ENCODE measurements at regions not wholly inside any gene's neighbourhood (a gene's known extent, or its start where the extent isn't known, plus 50 kb on each side); places are given as distances from the start of the nearest gene placed in this dataset.

DNA sequence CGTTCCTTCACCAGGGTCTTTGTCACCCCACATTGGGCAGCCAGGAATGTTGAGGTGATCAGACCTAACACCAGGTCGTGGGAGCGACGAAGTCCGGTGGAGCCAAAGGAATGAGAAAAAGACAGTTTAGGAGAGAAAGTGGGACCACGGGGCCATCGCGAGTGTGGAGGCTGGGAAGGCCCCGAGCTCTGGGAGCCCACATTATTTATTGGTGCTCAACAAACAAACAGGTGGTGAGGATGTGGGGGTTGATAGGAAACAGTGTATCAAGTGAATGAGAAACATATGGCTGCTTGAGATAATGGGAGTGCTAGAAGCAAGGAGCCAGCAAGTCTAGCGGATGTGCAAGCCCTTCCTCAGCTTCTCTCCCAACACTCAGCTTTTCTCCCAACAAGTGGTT, 287.1 kb upstream of the SGK1 start:
- no peak overlapping the region for H3K9ac ChIP-seq (ENCODE audit: low read length in 5 of 5)
- no peaks in the 10 kb centered on the region for H3K27me3 ChIP-seq (ENCODE audit: control insufficient read depth in 5 of 5, insufficient read depth in 4 of 5, low read length in 5 of 5)
- no peak overlapping the region for H3K27ac ChIP-seq (ENCODE audit: low read depth, low read length)
- H3K4me3 ChIP-seq (ENCODE audit: low read depth in 1 of 5, low read length in 5 of 5), result no peak overlapping the region
- peaks cover 0 to 14% (median 9%) of the 10 kb centered on the region in 5 donors for H3K9me3 ChIP-seq (ENCODE audit: control insufficient read depth in 5 of 5, low read length in 5 of 5)
- no peaks in the 10 kb centered on the region for H3K36me3 ChIP-seq (ENCODE audit: control insufficient read depth in 5 of 5, insufficient read depth in 5 of 5, low read length in 5 of 5)
- H3K4me1 ChIP-seq (ENCODE audit: control insufficient read depth in 5 of 5, insufficient read depth in 5 of 5, low read length in 5 of 5), result no peaks in the 10 kb centered on the region

GRCh38 chr6:134604014-134604676, 286.2 kb upstream of the SGK1 start:
- no peak overlapping the region for H3K27ac ChIP-seq (ENCODE audit: low read depth, low read length)
- no peaks in the 10 kb centered on the region for H3K4me1 ChIP-seq (ENCODE audit: control insufficient read depth in 5 of 5, insufficient read depth in 5 of 5, low read length in 5 of 5)
- H3K9me3 ChIP-seq (ENCODE audit: control insufficient read depth in 5 of 5, low read length in 5 of 5), result peaks cover 0 to 14% (median 9%) of the 10 kb centered on the region in 5 donors
- no peak overlapping the region for H3K4me3 ChIP-seq (ENCODE audit: low read depth in 1 of 5, low read length in 5 of 5)
- H3K27me3 ChIP-seq (ENCODE audit: control insufficient read depth in 5 of 5, insufficient read depth in 4 of 5, low read length in 5 of 5), result no peaks in the 10 kb centered on the region
- no peaks in the 10 kb centered on the region for H3K36me3 ChIP-seq (ENCODE audit: control insufficient read depth in 5 of 5, insufficient read depth in 5 of 5, low read length in 5 of 5)
- no peak overlapping the region for H3K9ac ChIP-seq (ENCODE audit: low read length in 5 of 5)

DNA sequence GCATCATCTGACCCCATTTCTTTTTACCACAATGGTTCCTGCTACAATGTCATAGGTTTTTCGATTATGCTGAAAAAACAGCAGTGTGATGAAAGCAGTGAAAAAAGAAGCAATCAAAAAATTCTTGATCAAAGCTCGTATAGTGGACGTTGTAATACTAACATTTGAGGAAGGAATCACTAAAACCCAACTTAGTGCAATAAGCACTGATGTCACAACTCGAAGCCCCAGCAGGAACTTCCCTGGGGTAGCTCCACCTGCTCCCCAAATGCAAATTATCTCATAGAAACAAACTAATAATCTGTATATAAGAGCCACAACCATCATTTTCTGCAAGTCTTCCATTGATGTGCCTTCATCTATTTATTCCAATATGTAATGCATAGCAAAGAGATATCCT, 285.6 kb upstream of the SGK1 start:
- H3K36me3 ChIP-seq (ENCODE audit: control insufficient read depth in 5 of 5, insufficient read depth in 5 of 5, low read length in 5 of 5), result no peaks in the 10 kb centered on the region
- H3K4me1 ChIP-seq (ENCODE audit: control insufficient read depth in 5 of 5, insufficient read depth in 5 of 5, low read length in 5 of 5), result no peaks in the 10 kb centered on the region
- H3K27me3 ChIP-seq (ENCODE audit: control insufficient read depth in 5 of 5, insufficient read depth in 4 of 5, low read length in 5 of 5), result no peaks in the 10 kb centered on the region
- no peak overlapping the region for H3K4me3 ChIP-seq (ENCODE audit: low read depth in 1 of 5, low read length in 5 of 5)
- no peak overlapping the region for H3K27ac ChIP-seq (ENCODE audit: low read depth, low read length)
- no peak overlapping the region for H3K9ac ChIP-seq (ENCODE audit: low read length in 5 of 5)
- H3K9me3 ChIP-seq (ENCODE audit: control insufficient read depth in 5 of 5, low read length in 5 of 5), result peaks cover 0 to 14% (median 9%) of the 10 kb centered on the region in 5 donors

GRCh38 chr6:134602123-134602522, 284.2 kb upstream of the SGK1 start:
- peaks cover 0 to 14% (median 9%) of the 10 kb centered on the region in 5 donors for H3K9me3 ChIP-seq (ENCODE audit: control insufficient read depth in 5 of 5, low read length in 5 of 5)
- H3K4me3 ChIP-seq (ENCODE audit: low read depth in 1 of 5, low read length in 5 of 5), result no peak overlapping the region
- no peaks in the 10 kb centered on the region for H3K4me1 ChIP-seq (ENCODE audit: control insufficient read depth in 5 of 5, insufficient read depth in 5 of 5, low read length in 5 of 5)
- H3K9ac ChIP-seq (ENCODE audit: low read length in 5 of 5), result no peak overlapping the region
- no peak overlapping the region for H3K27ac ChIP-seq (ENCODE audit: low read depth, low read length)
- H3K27me3 ChIP-seq (ENCODE audit: control insufficient read depth in 5 of 5, insufficient read depth in 4 of 5, low read length in 5 of 5), result no peaks in the 10 kb centered on the region
- H3K36me3 ChIP-seq (ENCODE audit: control insufficient read depth in 5 of 5, insufficient read depth in 5 of 5, low read length in 5 of 5), result no peaks in the 10 kb centered on the region

DNA sequence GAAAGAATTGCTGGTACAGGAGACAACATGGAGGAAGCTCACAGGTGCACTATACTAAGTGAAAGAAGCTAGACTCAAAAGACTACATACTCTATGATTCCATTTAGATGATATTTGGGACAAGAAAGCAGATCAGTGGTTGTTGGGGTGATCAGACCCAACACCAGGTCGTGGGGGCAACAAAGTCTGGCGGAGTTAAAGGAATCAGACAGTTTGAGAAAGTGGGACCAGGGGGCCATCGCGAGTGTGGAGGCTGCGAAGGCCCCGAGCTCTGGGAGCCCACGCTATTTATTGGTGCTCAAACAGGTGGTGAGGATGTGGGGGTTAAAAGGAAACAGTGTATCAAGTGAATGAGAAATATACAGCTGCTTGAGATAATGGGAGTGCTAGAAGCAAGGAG, 282.8 kb upstream of the SGK1 start:
- H3K27me3 ChIP-seq (ENCODE audit: control insufficient read depth in 5 of 5, insufficient read depth in 4 of 5, low read length in 5 of 5), result no peaks in the 10 kb centered on the region
- H3K9ac ChIP-seq (ENCODE audit: low read length in 5 of 5), result no peak overlapping the region
- no peaks in the 10 kb centered on the region for H3K36me3 ChIP-seq (ENCODE audit: control insufficient read depth in 5 of 5, insufficient read depth in 5 of 5, low read length in 5 of 5)
- H3K4me3 ChIP-seq (ENCODE audit: low read depth in 1 of 5, low read length in 5 of 5), result no peak overlapping the region
- no peak overlapping the region for H3K27ac ChIP-seq (ENCODE audit: low read depth, low read length)
- H3K9me3 ChIP-seq (ENCODE audit: control insufficient read depth in 5 of 5, low read length in 5 of 5), result peaks cover 0 to 14% (median 9%) of the 10 kb centered on the region in 5 donors
- no peaks in the 10 kb centered on the region for H3K4me1 ChIP-seq (ENCODE audit: control insufficient read depth in 5 of 5, insufficient read depth in 5 of 5, low read length in 5 of 5)

- H3K9me3 ChIP-seq (ENCODE audit: control insufficient read depth in 5 of 5, low read length in 5 of 5), result peaks cover 0 to 14% (median 9%) of the 10 kb centered on the region in 5 donors
- no peaks in the 10 kb centered on the region for H3K4me1 ChIP-seq (ENCODE audit: control insufficient read depth in 5 of 5, insufficient read depth in 5 of 5, low read length in 5 of 5)
- H3K27me3 ChIP-seq (ENCODE audit: control insufficient read depth in 5 of 5, insufficient read depth in 4 of 5, low read length in 5 of 5), result no peaks in the 10 kb centered on the region
- H3K36me3 ChIP-seq (ENCODE audit: control insufficient read depth in 5 of 5, insufficient read depth in 5 of 5, low read length in 5 of 5), result no peaks in the 10 kb centered on the region
- H3K9ac ChIP-seq (ENCODE audit: low read length in 5 of 5), result no peak overlapping the region
- H3K27ac ChIP-seq (ENCODE audit: low read depth, low read length), result no peak overlapping the region
- no peak overlapping the region for H3K4me3 ChIP-seq (ENCODE audit: low read depth in 1 of 5, low read length in 5 of 5)
These were observed 281.2 kb upstream of the SGK1 start for GRCh38 chr6:134599079-134599478.

DNA sequence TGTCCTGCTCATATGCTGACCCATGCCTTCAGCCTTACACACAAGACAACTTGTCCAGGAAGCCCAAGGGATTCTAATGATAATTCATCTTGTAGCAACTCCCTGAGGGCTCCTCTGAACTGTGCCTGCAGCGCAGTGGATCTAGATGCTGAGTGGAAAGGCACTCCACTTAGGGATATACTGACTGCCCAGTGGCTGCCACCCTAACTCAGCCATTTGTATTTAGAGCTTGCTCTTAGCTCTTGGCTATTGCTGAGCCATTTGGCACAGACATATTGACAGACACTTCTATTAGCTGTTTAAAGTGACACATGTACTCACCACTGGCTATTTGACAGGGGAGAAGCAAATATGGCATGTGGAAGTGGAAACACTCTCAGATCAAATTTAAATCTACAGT, 278.3 kb upstream of the SGK1 start:
- Histone ChIP-seq H3K4me1 (ENCODE audit: control insufficient read depth in 5 of 5, insufficient read depth in 5 of 5, low read length in 5 of 5) (no peaks in the 10 kb centered on the region), H3K36me3 (ENCODE audit: control insufficient read depth in 5 of 5, insufficient read depth in 5 of 5, low read length in 5 of 5) (no peaks in the 10 kb centered on the region), H3K4me3 (ENCODE audit: low read depth in 1 of 5, low read length in 5 of 5) (no peak overlapping the region), H3K27ac (ENCODE audit: low read depth, low read length) (no peak overlapping the region), H3K27me3 (ENCODE audit: control insufficient read depth in 5 of 5, insufficient read depth in 4 of 5, low read length in 5 of 5) (no peaks in the 10 kb centered on the region), H3K9me3 (ENCODE audit: control insufficient read depth in 5 of 5, low read length in 5 of 5) (peaks cover 0 to 9% (median 8%) of the 10 kb centered on the region in 5 donors), H3K9ac (ENCODE audit: low read length in 5 of 5) (no peak overlapping the region)

GRCh38 chr6:134594881-134595280, 277.0 kb upstream of the SGK1 start:
- Histone ChIP-seq H3K27ac (ENCODE audit: low read depth, low read length) (no peak overlapping the region), H3K4me1 (ENCODE audit: control insufficient read depth in 5 of 5, insufficient read depth in 5 of 5, low read length in 5 of 5) (no peaks in the 10 kb centered on the region), H3K9ac (ENCODE audit: low read length in 5 of 5) (no peak overlapping the region), H3K36me3 (ENCODE audit: control insufficient read depth in 5 of 5, insufficient read depth in 5 of 5, low read length in 5 of 5) (no peaks in the 10 kb centered on the region), H3K9me3 (ENCODE audit: control insufficient read depth in 5 of 5, low read length in 5 of 5) (no peaks in the 10 kb centered on the region), H3K27me3 (ENCODE audit: control insufficient read depth in 5 of 5, insufficient read depth in 4 of 5, low read length in 5 of 5) (no peaks in the 10 kb centered on the region), H3K4me3 (ENCODE audit: low read depth in 1 of 5, low read length in 5 of 5) (no peak overlapping the region)

- Histone ChIP-seq H3K36me3 (ENCODE audit: control insufficient read depth in 5 of 5, insufficient read depth in 5 of 5, low read length in 5 of 5) (no peaks in the 10 kb centered on the region), H3K9ac (ENCODE audit: low read length in 5 of 5) (no peak overlapping the region), H3K4me3 (ENCODE audit: low read depth in 1 of 5, low read length in 5 of 5) (no peak overlapping the region), H3K27ac (ENCODE audit: low read depth, low read length) (no peak overlapping the region), H3K27me3 (ENCODE audit: control insufficient read depth in 5 of 5, insufficient read depth in 4 of 5, low read length in 5 of 5) (no peaks in the 10 kb centered on the region), H3K9me3 (ENCODE audit: control insufficient read depth in 5 of 5, low read length in 5 of 5) (no peaks in the 10 kb centered on the region), H3K4me1 (ENCODE audit: control insufficient read depth in 5 of 5, insufficient read depth in 5 of 5, low read length in 5 of 5) (no peaks in the 10 kb centered on the region)
These were observed 276.0 kb upstream of the SGK1 start for GRCh38 chr6:134593887-134594286.

DNA sequence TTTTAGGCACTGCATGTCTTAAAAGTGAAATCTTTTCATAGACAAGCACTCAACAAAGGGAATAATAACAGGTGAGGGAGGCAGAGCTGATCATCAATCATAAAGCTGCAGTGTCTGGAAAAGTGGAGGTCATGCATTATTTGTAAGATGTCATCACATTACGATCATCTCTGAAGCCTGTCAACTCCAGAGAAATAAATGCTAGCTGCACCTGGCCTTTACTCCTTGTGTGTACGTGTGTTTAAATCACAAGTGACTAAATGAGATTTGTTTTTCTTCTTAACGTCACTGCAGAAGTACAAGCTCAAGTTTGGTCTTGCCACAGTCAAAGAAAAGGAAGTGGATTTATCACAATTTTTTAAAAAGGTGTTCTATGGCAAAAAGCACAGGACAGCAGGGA, 275.5 kb upstream of the SGK1 start:
- no peaks in the 10 kb centered on the region for H3K4me1 ChIP-seq (ENCODE audit: control insufficient read depth in 5 of 5, insufficient read depth in 5 of 5, low read length in 5 of 5)
- no peaks in the 10 kb centered on the region for H3K36me3 ChIP-seq (ENCODE audit: control insufficient read depth in 5 of 5, insufficient read depth in 5 of 5, low read length in 5 of 5)
- H3K9me3 ChIP-seq (ENCODE audit: control insufficient read depth in 5 of 5, low read length in 5 of 5), result no peaks in the 10 kb centered on the region
- no peak overlapping the region for H3K27ac ChIP-seq (ENCODE audit: low read depth, low read length)
- H3K27me3 ChIP-seq (ENCODE audit: control insufficient read depth in 5 of 5, insufficient read depth in 4 of 5, low read length in 5 of 5), result no peaks in the 10 kb centered on the region
- no peak overlapping the region for H3K4me3 ChIP-seq (ENCODE audit: low read depth in 1 of 5, low read length in 5 of 5)
- no peak overlapping the region for H3K9ac ChIP-seq (ENCODE audit: low read length in 5 of 5)

All from subcutaneous abdominal adipose tissue (tissue), 5 donors.